SK-N-SH treated with all-trans-retinoic acid at 6 μM for 48 hours (cell line): ENCODE measurements at regions not wholly inside any gene's neighbourhood (a gene's known extent, or its start where the extent isn't known, plus 50 kb on each side); places are given as distances from the start of the nearest gene placed in this dataset.

ENCODE experiments used
- ATAC-seq: fragments of 200-7000 bp; cut with Tn5 transposase; 3 replicates; pipeline ENCODE4 v1.9.1; 2020; ENCODE audit warnings: mild to moderate bottlenecking, moderate library complexity
- ARNTL ChIP-seq: fragments of 450-650 bp; formaldehyde crosslinking; IDR thresholded peaks from 2 replicates; pipeline ENCODE4 v1.5.0; 2020; ENCODE audit warnings: low read depth, mild to moderate bottlenecking, moderate library complexity, borderline replicate concordance
- BACH2 ChIP-seq: fragments of 250-450 bp; sonication (Bioruptor Pico); IDR thresholded peaks from 2 replicates; pipeline ENCODE4 v1.9.0; 2021; ENCODE audit warnings: mild to moderate bottlenecking, borderline replicate concordance
- CREB5 ChIP-seq: fragments of 250-450 bp; sonication (Bioruptor Pico); IDR thresholded peaks from 2 replicates; pipeline ENCODE4 v1.5.1; 2020; ENCODE audit warnings: low read depth, mild to moderate bottlenecking, moderate library complexity
- CSDC2 ChIP-seq: fragments of 250-450 bp; sonication (Bioruptor Pico); IDR thresholded peaks from 2 replicates; pipeline ENCODE4 v1.5.0; 2020; ENCODE audit warnings: mild to moderate bottlenecking, moderate library complexity
- CSRNP3 ChIP-seq: fragments of 250-450 bp; sonication (Bioruptor Pico); IDR thresholded peaks from 2 replicates; pipeline ENCODE4 v1.5.1; 2021; ENCODE audit warnings: mild to moderate bottlenecking, moderate library complexity
- ESRRG ChIP-seq: fragments of 250-450 bp; sonication (Bioruptor Pico); IDR thresholded peaks from 2 replicates; pipeline ENCODE4 v1.6.1; 2021; ENCODE audit warnings: mild to moderate bottlenecking
- GLIS3 ChIP-seq: fragments of 250-450 bp; sonication (Bioruptor Pico); IDR thresholded peaks from 2 replicates; pipeline ENCODE4 v1.5.0; 2020; ENCODE audit warnings: mild to moderate bottlenecking, moderate library complexity
- ISL1 ChIP-seq: fragments of 250-450 bp; sonication (Bioruptor Pico); IDR thresholded peaks from 2 replicates; pipeline ENCODE4 v2.1.2; 2022; ENCODE audit warnings: mild to moderate bottlenecking, moderate library complexity
- OSR1 ChIP-seq: fragments of 250-450 bp; sonication (Bioruptor Pico); IDR thresholded peaks from 2 replicates; pipeline ENCODE4 v1.8.0; 2022; ENCODE audit warnings: moderate library complexity, mild to moderate bottlenecking, inconsistent platforms
- PATZ1 ChIP-seq: fragments of 250-450 bp; sonication (Bioruptor Pico); IDR thresholded peaks from 2 replicates; pipeline ENCODE4 v1.8.0; 2020; ENCODE audit warnings: mild to moderate bottlenecking, moderate library complexity, borderline replicate concordance
- POU6F1 ChIP-seq: fragments of 250-450 bp; sonication (Bioruptor Pico); IDR thresholded peaks from 2 replicates; pipeline ENCODE4 v1.8.0; 2021; ENCODE audit warnings: low read depth, mild to moderate bottlenecking, moderate library complexity, borderline replicate concordance
- PPARA ChIP-seq: fragments of 250-450 bp; sonication (Bioruptor Pico); IDR thresholded peaks from 2 replicates; pipeline ENCODE4 v1.5.0; 2020; ENCODE audit warnings: mild to moderate bottlenecking, borderline replicate concordance
- RARB ChIP-seq: fragments of 250-450 bp; sonication (Bioruptor Pico); IDR thresholded peaks from 2 replicates; pipeline ENCODE4 v1.8.0; 2021; ENCODE audit warnings: mild to moderate bottlenecking, moderate library complexity
- SNAI2 ChIP-seq: fragments of 250-450 bp; sonication (Bioruptor Pico); IDR thresholded peaks from 2 replicates; pipeline ENCODE4 v1.5.0; 2020; ENCODE audit warnings: mild to moderate bottlenecking, moderate library complexity
- TCF4 ChIP-seq: fragments of 250-450 bp; sonication (Bioruptor Pico); IDR thresholded peaks from 2 replicates; pipeline ENCODE4 v1.8.0; 2021; ENCODE audit warnings: mild to moderate bottlenecking, moderate library complexity, borderline replicate concordance
- TOX ChIP-seq: fragments of 250-450 bp; sonication (Bioruptor Pico); IDR thresholded peaks from 2 replicates; pipeline ENCODE4 v1.8.0; 2021; ENCODE audit warnings: mild to moderate bottlenecking, moderate library complexity, borderline replicate concordance
- TSHZ2 ChIP-seq: fragments of 250-450 bp; sonication (Bioruptor Pico); IDR thresholded peaks from 2 replicates; pipeline ENCODE4 v1.5.0; 2020; ENCODE audit warnings: mild to moderate bottlenecking, moderate library complexity
- ZC3H10 ChIP-seq: fragments of 250-450 bp; sonication (Bioruptor Pico); IDR thresholded peaks from 2 replicates; pipeline ENCODE4 v1.5.1; 2021; ENCODE audit warnings: mild to moderate bottlenecking, moderate library complexity
- ZFP3 ChIP-seq: fragments of 250-450 bp; sonication (Bioruptor Pico); IDR thresholded peaks from 2 replicates; pipeline ENCODE4 v1.5.0; 2020; ENCODE audit warnings: mild to moderate bottlenecking, moderate library complexity
- ZNF565 ChIP-seq: fragments of 450-650 bp; formaldehyde crosslinking; conservative IDR thresholded peaks from 2 replicates; pipeline ENCODE4 v1.5.0; 2020; ENCODE audit warnings: low read depth, mild to moderate bottlenecking, moderate library complexity
- ZNF70 ChIP-seq: fragments of 450-650 bp; formaldehyde crosslinking; IDR thresholded peaks from 2 replicates; pipeline ENCODE4 v1.5.0; 2020; ENCODE audit warnings: mild to moderate bottlenecking, moderate library complexity
- ZNF8 ChIP-seq: fragments of 450-650 bp; formaldehyde crosslinking; IDR thresholded peaks from 2 replicates; pipeline ENCODE4 v1.5.0; 2020; ENCODE audit warnings: mild to moderate bottlenecking, moderate library complexity

- no peak for TF ChIP-seq SNAI2
- no peak for TF ChIP-seq TOX (CRISPR knock-in tag)
- no peak for TF ChIP-seq ZFP3
- TF ChIP-seq PATZ1 (CRISPR knock-in tag) = no peak
- no peak for TF ChIP-seq ZC3H10
- no peak for TF ChIP-seq PPARA (CRISPR knock-in tag)
- no peak for TF ChIP-seq ESRRG (CRISPR knock-in tag)
- TF ChIP-seq ZNF70 (CRISPR knock-in tag) = no peak
- TF ChIP-seq ARNTL (CRISPR knock-in tag) = no peak
- no peak for TF ChIP-seq TSHZ2 (CRISPR knock-in tag)
- no peak for TF ChIP-seq BACH2
- no peak for TF ChIP-seq ZNF565 (CRISPR knock-in tag)
- no peak for TF ChIP-seq ZNF8 (CRISPR knock-in tag)
- TF ChIP-seq TCF4 (CRISPR knock-in tag) = no peak
- no peak for TF ChIP-seq RARB (CRISPR knock-in tag)
- no peak for TF ChIP-seq POU6F1
- TF ChIP-seq ISL1 (CRISPR knock-in tag) = no peak
- TF ChIP-seq CREB5 (CRISPR knock-in tag) = no peak
- no peak for TF ChIP-seq CSDC2 (CRISPR knock-in tag)
- no peak for TF ChIP-seq GLIS3 (CRISPR knock-in tag)
- ATAC-seq = peak; percentile 38
Measured at GRCh38 chrX:73944563-73944908, 92.0 kb upstream of the XIST start.

GRCh38 chrX:73943693-73944562 lies 91.4 kb upstream of the XIST start:
- ATAC-seq = peak; percentile 100
- peak; percentile 21; the same call in 1 of the 2 replicates for TF ChIP-seq RARB (CRISPR knock-in tag)
- TF ChIP-seq ARNTL (CRISPR knock-in tag) = no peak
- TF ChIP-seq TCF4 (CRISPR knock-in tag) = no peak; the same call in 1 of the 2 replicates
- TF ChIP-seq BACH2 = no peak
- TF ChIP-seq TSHZ2 (CRISPR knock-in tag) = 0 out of 2 replicates have a peak, but pooled peaks have one; percentile 53
- 0 out of 2 replicates have a peak, but pooled peaks have one; percentile 67 for TF ChIP-seq ZFP3
- TF ChIP-seq ZC3H10 = no peak
- TF ChIP-seq CSRNP3 = no peak
- TF ChIP-seq GLIS3 (CRISPR knock-in tag) = no peak
- TF ChIP-seq OSR1 (CRISPR knock-in tag) = no peak
- 0 out of 2 replicates have a peak, but pooled peaks have one; percentile 8 for TF ChIP-seq ZNF565 (CRISPR knock-in tag)
- peak; percentile 85; the same call in 1 of the 2 replicates for TF ChIP-seq PPARA (CRISPR knock-in tag)
- TF ChIP-seq ZNF8 (CRISPR knock-in tag) = peak; percentile 83
